NCI-H524 treated with DMSO at 0.1 percent for 48 hours (cell line): ENCODE measurements at regions not wholly inside any gene's neighbourhood (a gene's known extent, or its start where the extent isn't known, plus 50 kb on each side); places are given as distances from the start of the nearest gene placed in this dataset.
"Not testable (repeated sequence)": the region's sequence is repeated elsewhere in the genome, so short reads cannot be mapped to it uniquely, and the experiment has no call there.

Experiments used
- DNase-seq: peaks from one replicate; lab custom pipeline; 2025; lab: John Stamatoyannopoulos, UW

- peak; percentile 78 for DNase-seq
These were observed 596.6 kb downstream of the KCTD12 start for GRCh38 chr13:76289558-76289957.

- no peak for DNase-seq
These were observed 600.0 kb downstream of the KCTD12 start for GRCh38 chr13:76286178-76286577.

GRCh38 chr13:76285463-76285862, 600.7 kb downstream of the KCTD12 start:
- DNase-seq: no peak

- DNase-seq: not testable (repeated sequence)
These were observed 606.4 kb downstream of the KCTD12 start for GRCh38 chr13:76279766-76280165.

- no peak for DNase-seq
These were observed 614.4 kb downstream of the KCTD12 start for GRCh38 chr13:76271728-76272232.

GRCh38 chr13:76268307-76268706, 617.9 kb downstream of the KCTD12 start:
- not testable (repeated sequence) for DNase-seq

GRCh38 chr13:76267216-76267615, 619.0 kb downstream of the KCTD12 start:
- no peak for DNase-seq

- DNase-seq: no peak
These were observed 619.6 kb downstream of the KCTD12 start for GRCh38 chr13:76266561-76266960.

- DNase-seq: no peak
These were observed 614.1 kb downstream of the LMO7 start for GRCh38 chr13:76250211-76250610.

- no peak for DNase-seq
These were observed 609.8 kb downstream of the LMO7 start for GRCh38 chr13:76245920-76246319.

- DNase-seq: no peak
These were observed 609.1 kb downstream of the LMO7 start for GRCh38 chr13:76245211-76245610.

GRCh38 chr13:76243120-76243519, 607.0 kb downstream of the LMO7 start:
- not testable (repeated sequence) for DNase-seq

- DNase-seq: no peak
These were observed 603.0 kb downstream of the LMO7 start for GRCh38 chr13:76239031-76239680.

GRCh38 chr13:76231522-76232167, 595.5 kb downstream of the LMO7 start:
- no peak for DNase-seq

GRCh38 chr13:76229281-76229680, 593.2 kb downstream of the LMO7 start:
- no peak for DNase-seq

GRCh38 chr13:76226941-76227340, 590.8 kb downstream of the LMO7 start:
- DNase-seq: no peak

- no peak for DNase-seq
These were observed 589.8 kb downstream of the LMO7 start for GRCh38 chr13:76225815-76226489.

- no peak for DNase-seq
These were observed 587.9 kb downstream of the LMO7 start for GRCh38 chr13:76223999-76224398.

- no peak for DNase-seq
These were observed 587.4 kb downstream of the LMO7 start for GRCh38 chr13:76223565-76223964.

GRCh38 chr13:76222511-76222910, 586.4 kb downstream of the LMO7 start:
- no peak for DNase-seq

- no peak for DNase-seq
These were observed 580.6 kb downstream of the LMO7 start for GRCh38 chr13:76216729-76217128.

GRCh38 chr13:76214001-76214400, 577.9 kb downstream of the LMO7 start:
- no peak for DNase-seq

GRCh38 chr13:76213423-76213904, 577.3 kb downstream of the LMO7 start:
- DNase-seq: no peak
